WTC11 (cell line): ENCODE measurements at regions not wholly inside any gene's neighbourhood (a gene's known extent, or its start where the extent isn't known, plus 50 kb on each side); places are given as distances from the start of the nearest gene placed in this dataset.

Experiments
- ATAC-seq: fragments of 200-7000 bp; cut with Tn5 transposase; 2 replicates; pipeline ENCODE4 v1.10.0; 2021; ENCODE audit warnings: mild to moderate bottlenecking, moderate library complexity
- CTCF ChIA-PET: fragments of 300-600 bp; sonication (Branson Sonifier 250); formaldehyde crosslinking; loops from one replicate; lab custom pipeline; 2021; ENCODE audit warnings: antibody characterized with exemption; lab: Charles Lee
- POLR2A ChIA-PET: fragments of 350-600 bp; sonication (Branson Sonifier 250); formaldehyde crosslinking; loops from one replicate; lab custom pipeline; 2021; ENCODE audit warnings: antibody characterized with exemption; lab: Charles Lee
- DNase-seq: peaks from one replicate; pipeline ENCODE4 v3.0.0; 2021; ENCODE audit warnings: low spot score
- H3K27ac Mint-ChIP-seq: 2 replicates; pipeline ENCODE4 v1.8.0; 2021; ENCODE audit warnings: mixed read lengths
- H3K27me3 Mint-ChIP-seq: 2 replicates; pipeline ENCODE4 v1.8.0; 2021; ENCODE audit warnings: low read depth, mild to moderate bottlenecking, moderate library complexity, mixed read lengths
- H3K36me3 Mint-ChIP-seq: 2 replicates; pipeline ENCODE4 v1.8.0; 2021; ENCODE audit warnings: mixed read lengths
- H3K4me1 Mint-ChIP-seq: 2 replicates; pipeline ENCODE4 v1.8.0; 2022; ENCODE audit warnings: mixed read lengths
- H3K4me3 Mint-ChIP-seq: 2 replicates; pipeline ENCODE4 v1.8.0; 2021; ENCODE audit warnings: mild to moderate bottlenecking, moderate library complexity, mixed read lengths
- H3K9me3 Mint-ChIP-seq: 2 replicates; pipeline ENCODE4 v1.8.0; 2021; ENCODE audit warnings: mixed read lengths
- ATF1 ChIP-seq: sonication (generic); formaldehyde crosslinking; IDR thresholded peaks from 2 replicates; pipeline ENCODE4 v1.8.1; 2023; ENCODE audit warnings: mild to moderate bottlenecking, moderate library complexity, missing genetic modification reagents
- CBFB ChIP-seq: sonication (generic); formaldehyde crosslinking; IDR thresholded peaks from 2 replicates; pipeline ENCODE4 v1.8.1; 2022; ENCODE audit warnings: mild to moderate bottlenecking, low read depth, missing genetic modification reagents
- ELF4 ChIP-seq: sonication (generic); formaldehyde crosslinking; IDR thresholded peaks from 2 replicates; pipeline ENCODE4 v1.8.1; 2022; ENCODE audit warnings: low read depth, mild to moderate bottlenecking, moderate library complexity, missing genetic modification reagents
- ESRRA ChIP-seq: sonication (generic); formaldehyde crosslinking; IDR thresholded peaks from 2 replicates; pipeline ENCODE4 v1.8.1; 2022; ENCODE audit warnings: mild to moderate bottlenecking, missing genetic modification reagents, borderline replicate concordance
- FOXK1 ChIP-seq: sonication (generic); formaldehyde crosslinking; IDR thresholded peaks from 2 replicates; pipeline ENCODE4 v1.8.0; 2022; ENCODE audit warnings: mild to moderate bottlenecking, moderate library complexity, missing genetic modification reagents
- GABPB1 ChIP-seq: sonication (generic); formaldehyde crosslinking; IDR thresholded peaks from 2 replicates; pipeline ENCODE4 v1.8.1; 2023; ENCODE audit warnings: mild to moderate bottlenecking, missing genetic modification reagents
- GTF2I ChIP-seq: fragments of 250-450 bp; sonication (Bioruptor Pico); conservative IDR thresholded peaks from 2 replicates; pipeline ENCODE4 v1.4.0; 2021; ENCODE audit warnings: mild to moderate bottlenecking
- HMGA2 ChIP-seq: fragments of 250-450 bp; sonication (Bioruptor Pico); IDR thresholded peaks from 2 replicates; pipeline ENCODE4 v1.4.0; 2021; ENCODE audit warnings: mild to moderate bottlenecking, moderate library complexity
- JAZF1 ChIP-seq: fragments of 250-450 bp; sonication (Bioruptor Pico); IDR thresholded peaks from 2 replicates; pipeline ENCODE4 v1.9.0; 2021; ENCODE audit warnings: moderate library complexity, mild to moderate bottlenecking, inconsistent platforms
- NFATC4 ChIP-seq: fragments of 250-450 bp; sonication (Bioruptor Pico); IDR thresholded peaks from 2 replicates; pipeline ENCODE4 v1.9.0; 2021; ENCODE audit warnings: mild to moderate bottlenecking
- NR2C2 ChIP-seq: sonication (generic); formaldehyde crosslinking; IDR thresholded peaks from 2 replicates; pipeline ENCODE4 v1.8.0; 2022; ENCODE audit warnings: mild to moderate bottlenecking, missing genetic modification reagents
- PRRX2 ChIP-seq: fragments of 250-450 bp; sonication (Bioruptor Pico); IDR thresholded peaks from 2 replicates; pipeline ENCODE4 v1.8.0; 2021; ENCODE audit warnings: mild to moderate bottlenecking
- RORB ChIP-seq: fragments of 250-450 bp; sonication (Bioruptor Pico); IDR thresholded peaks from 2 replicates; pipeline ENCODE4 v1.9.0; 2021; ENCODE audit warnings: mild to moderate bottlenecking
- SMAD3 ChIP-seq: sonication (generic); formaldehyde crosslinking; IDR thresholded peaks from 2 replicates; pipeline ENCODE4 v1.8.0; 2022; ENCODE audit warnings: missing genetic modification reagents, mild to moderate bottlenecking, borderline replicate concordance
- SMAD4 ChIP-seq: sonication (generic); formaldehyde crosslinking; IDR thresholded peaks from 2 replicates; pipeline ENCODE4 v1.8.0; 2022; ENCODE audit warnings: mild to moderate bottlenecking, missing genetic modification reagents
- SP1 ChIP-seq: sonication (generic); formaldehyde crosslinking; conservative IDR thresholded peaks from 2 replicates; pipeline ENCODE4 v1.8.1; 2022; ENCODE audit warnings: missing genetic modification reagents
- TCF7 ChIP-seq: sonication (generic); formaldehyde crosslinking; IDR thresholded peaks from 2 replicates; pipeline ENCODE4 v1.8.0; 2022; ENCODE audit warnings: mild to moderate bottlenecking, low read depth, missing genetic modification reagents, moderate library complexity
- ZNF263 ChIP-seq: sonication (generic); formaldehyde crosslinking; IDR thresholded peaks from 2 replicates; pipeline ENCODE4 v1.8.1; 2022; ENCODE audit warnings: low read depth, mild to moderate bottlenecking, moderate library complexity, missing genetic modification reagents
- TF ChIP-seq, protein P1 (sequence below): sonication (generic); formaldehyde crosslinking; IDR thresholded peaks from 2 replicates; pipeline ENCODE4 v1.8.1; 2023; ENCODE audit warnings: mild to moderate bottlenecking, missing genetic modification reagents, borderline replicate concordance
- TF ChIP-seq, protein P2 (sequence below): sonication (generic); formaldehyde crosslinking; IDR thresholded peaks from 2 replicates; pipeline ENCODE4 v1.8.1; 2023; ENCODE audit warnings: mild to moderate bottlenecking, moderate library complexity, missing genetic modification reagents
- TF ChIP-seq, protein P3 (sequence below): sonication (generic); formaldehyde crosslinking; IDR thresholded peaks from 2 replicates; pipeline ENCODE4 v1.8.1; 2022; ENCODE audit warnings: mild to moderate bottlenecking, missing genetic modification reagents, moderate library complexity, borderline replicate concordance
- TF ChIP-seq, protein P4 (sequence below): sonication (generic); formaldehyde crosslinking; IDR thresholded peaks from 2 replicates; pipeline ENCODE4 v1.8.1; 2023; ENCODE audit warnings: mild to moderate bottlenecking, missing genetic modification reagents

DNA sequence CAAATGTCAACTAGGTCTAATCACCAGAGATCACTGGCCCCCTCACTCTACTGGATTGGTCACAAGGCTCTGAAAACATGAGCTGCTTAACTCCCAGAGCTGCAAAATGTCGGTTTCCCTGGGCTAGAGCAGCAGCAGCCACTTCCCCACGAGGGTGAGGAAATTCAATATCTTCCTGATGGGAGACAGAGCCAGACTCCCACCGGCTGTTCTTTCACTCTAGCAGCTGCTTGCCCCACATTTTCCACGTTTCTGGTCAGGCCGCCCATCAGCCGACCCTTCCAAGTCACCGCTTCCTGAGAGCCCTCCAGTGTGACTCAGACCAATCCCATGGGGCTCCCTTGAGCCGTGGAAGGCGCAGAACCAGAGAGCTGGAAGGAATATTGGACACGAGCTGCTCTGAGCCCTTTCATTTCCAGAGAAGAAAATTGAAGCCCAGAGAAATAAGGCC is 227.0 kb downstream of the ADAMTS15 start:
- ChIA-PET CTCF (interaction anchor here (0.5 kb wide), 1 partner anchor 989 kb away, joined by 3 read pairs; no protein-coding TSS in a partner anchor), POLR2A (interaction anchor here (1.2 kb wide), 1 partner anchor 39 kb away, joined by 3 read pairs; no protein-coding TSS in a partner anchor)
- Mint-ChIP-seq H3K4me3 (no peak overlapping the region), H3K27me3 (no peaks in the 10 kb centered on the region; the same call in none of the 2 replicates)
- no peak for TF ChIP-seq ZNF263 (CRISPR knock-in tag)
- no peak for TF ChIP-seq TCF7 (CRISPR knock-in tag)
- no peak for TF ChIP-seq GABPB1 (CRISPR knock-in tag)
- TF ChIP-seq ELF4 (CRISPR knock-in tag) = no peak
- no peak for TF ChIP-seq PRRX2 (CRISPR knock-in tag)
- TF ChIP-seq, all 79 proteins: peak for 0
- Mint-ChIP-seq H3K27ac (no peak overlapping the region), H3K36me3 (peaks cover 13% of the 10 kb centered on the region), H3K4me1 (peaks cover 11% of the 10 kb centered on the region), H3K9me3 (peaks cover 14% of the 10 kb centered on the region)
- no peak for DNase-seq
- no peak for ATAC-seq

DNA sequence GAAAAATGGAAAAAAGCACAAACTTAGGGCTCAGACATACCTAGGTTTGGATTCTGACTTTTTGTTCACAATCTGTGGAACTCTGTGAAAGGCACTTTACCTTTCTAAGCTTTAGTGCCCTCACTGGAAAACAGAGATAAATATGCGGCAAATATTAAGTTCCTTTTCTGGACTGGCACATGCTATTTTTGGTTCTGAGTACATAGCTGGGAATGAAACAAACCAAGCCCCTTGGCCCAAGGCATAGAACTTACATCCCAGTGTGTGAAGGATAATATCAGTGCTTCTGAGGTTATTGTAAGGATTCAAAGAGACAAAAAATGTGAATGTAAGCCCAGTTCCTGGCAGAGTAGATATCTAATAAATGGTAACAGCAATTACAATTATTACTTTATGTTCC is 227.5 kb downstream of the ADAMTS15 start:
- no peak overlapping the region for H3K4me3 Mint-ChIP-seq
- no peaks in the 10 kb centered on the region; the same call in none of the 2 replicates for H3K27me3 Mint-ChIP-seq
- peaks cover 19% of the 10 kb centered on the region for H3K9me3 Mint-ChIP-seq
- DNase-seq = no peak
- CTCF ChIA-PET = interaction anchor here (0.5 kb wide), 1 partner anchor 989 kb away, joined by 3 read pairs; no protein-coding TSS in a partner anchor
- peaks cover 17% of the 10 kb centered on the region for H3K36me3 Mint-ChIP-seq
- no peak for ATAC-seq
- TF ChIP-seq CBFB (CRISPR knock-in tag) = no peak
- TF ChIP-seq NFATC4 = no peak
- TF ChIP-seq GABPB1 (CRISPR knock-in tag) = no peak
- no peak for TF ChIP-seq SMAD3 (CRISPR knock-in tag)
- TF ChIP-seq FOXK1 = no peak
- TF ChIP-seq ATF1 (CRISPR knock-in tag) = no peak
- no peak for TF ChIP-seq ESRRA (CRISPR knock-in tag)
- no peak for TF ChIP-seq JAZF1 (CRISPR knock-in tag)
- TF ChIP-seq, protein P1, sequence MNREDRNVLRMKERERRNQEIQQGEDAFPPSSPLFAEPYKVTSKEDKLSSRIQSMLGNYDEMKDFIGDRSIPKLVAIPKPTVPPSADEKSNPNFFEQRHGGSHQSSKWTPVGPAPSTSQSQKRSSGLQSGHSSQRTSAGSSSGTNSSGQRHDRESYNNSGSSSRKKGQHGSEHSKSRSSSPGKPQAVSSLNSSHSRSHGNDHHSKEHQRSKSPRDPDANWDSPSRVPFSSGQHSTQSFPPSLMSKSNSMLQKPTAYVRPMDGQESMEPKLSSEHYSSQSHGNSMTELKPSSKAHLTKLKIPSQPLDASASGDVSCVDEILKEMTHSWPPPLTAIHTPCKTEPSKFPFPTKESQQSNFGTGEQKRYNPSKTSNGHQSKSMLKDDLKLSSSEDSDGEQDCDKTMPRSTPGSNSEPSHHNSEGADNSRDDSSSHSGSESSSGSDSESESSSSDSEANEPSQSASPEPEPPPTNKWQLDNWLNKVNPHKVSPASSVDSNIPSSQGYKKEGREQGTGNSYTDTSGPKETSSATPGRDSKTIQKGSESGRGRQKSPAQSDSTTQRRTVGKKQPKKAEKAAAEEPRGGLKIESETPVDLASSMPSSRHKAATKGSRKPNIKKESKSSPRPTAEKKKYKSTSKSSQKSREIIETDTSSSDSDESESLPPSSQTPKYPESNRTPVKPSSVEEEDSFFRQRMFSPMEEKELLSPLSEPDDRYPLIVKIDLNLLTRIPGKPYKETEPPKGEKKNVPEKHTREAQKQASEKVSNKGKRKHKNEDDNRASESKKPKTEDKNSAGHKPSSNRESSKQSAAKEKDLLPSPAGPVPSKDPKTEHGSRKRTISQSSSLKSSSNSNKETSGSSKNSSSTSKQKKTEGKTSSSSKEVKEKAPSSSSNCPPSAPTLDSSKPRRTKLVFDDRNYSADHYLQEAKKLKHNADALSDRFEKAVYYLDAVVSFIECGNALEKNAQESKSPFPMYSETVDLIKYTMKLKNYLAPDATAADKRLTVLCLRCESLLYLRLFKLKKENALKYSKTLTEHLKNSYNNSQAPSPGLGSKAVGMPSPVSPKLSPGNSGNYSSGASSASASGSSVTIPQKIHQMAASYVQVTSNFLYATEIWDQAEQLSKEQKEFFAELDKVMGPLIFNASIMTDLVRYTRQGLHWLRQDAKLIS = no peak
- TF ChIP-seq GTF2I = no peak
- TF ChIP-seq, protein P2, sequence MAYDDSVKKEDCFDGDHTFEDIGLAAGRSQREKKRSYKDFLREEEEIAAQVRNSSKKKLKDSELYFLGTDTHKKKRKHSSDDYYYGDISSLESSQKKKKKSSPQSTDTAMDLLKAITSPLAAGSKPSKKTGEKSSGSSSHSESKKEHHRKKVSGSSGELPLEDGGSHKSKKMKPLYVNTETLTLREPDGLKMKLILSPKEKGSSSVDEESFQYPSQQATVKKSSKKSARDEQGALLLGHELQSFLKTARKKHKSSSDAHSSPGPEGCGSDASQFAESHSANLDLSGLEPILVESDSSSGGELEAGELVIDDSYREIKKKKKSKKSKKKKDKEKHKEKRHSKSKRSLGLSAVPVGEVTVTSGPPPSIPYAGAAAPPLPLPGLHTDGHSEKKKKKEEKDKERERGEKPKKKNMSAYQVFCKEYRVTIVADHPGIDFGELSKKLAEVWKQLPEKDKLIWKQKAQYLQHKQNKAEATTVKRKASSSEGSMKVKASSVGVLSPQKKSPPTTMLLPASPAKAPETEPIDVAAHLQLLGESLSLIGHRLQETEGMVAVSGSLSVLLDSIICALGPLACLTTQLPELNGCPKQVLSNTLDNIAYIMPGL (CRISPR knock-in tag) = no peak
- no peak for TF ChIP-seq NR2C2 (CRISPR knock-in tag)
- no peak for TF ChIP-seq HMGA2
- TF ChIP-seq, protein P3, sequence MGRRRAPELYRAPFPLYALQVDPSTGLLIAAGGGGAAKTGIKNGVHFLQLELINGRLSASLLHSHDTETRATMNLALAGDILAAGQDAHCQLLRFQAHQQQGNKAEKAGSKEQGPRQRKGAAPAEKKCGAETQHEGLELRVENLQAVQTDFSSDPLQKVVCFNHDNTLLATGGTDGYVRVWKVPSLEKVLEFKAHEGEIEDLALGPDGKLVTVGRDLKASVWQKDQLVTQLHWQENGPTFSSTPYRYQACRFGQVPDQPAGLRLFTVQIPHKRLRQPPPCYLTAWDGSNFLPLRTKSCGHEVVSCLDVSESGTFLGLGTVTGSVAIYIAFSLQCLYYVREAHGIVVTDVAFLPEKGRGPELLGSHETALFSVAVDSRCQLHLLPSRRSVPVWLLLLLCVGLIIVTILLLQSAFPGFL (CRISPR knock-in tag) = no peak
- TF ChIP-seq SMAD4 (CRISPR knock-in tag) = no peak
- TF ChIP-seq, protein P4, sequence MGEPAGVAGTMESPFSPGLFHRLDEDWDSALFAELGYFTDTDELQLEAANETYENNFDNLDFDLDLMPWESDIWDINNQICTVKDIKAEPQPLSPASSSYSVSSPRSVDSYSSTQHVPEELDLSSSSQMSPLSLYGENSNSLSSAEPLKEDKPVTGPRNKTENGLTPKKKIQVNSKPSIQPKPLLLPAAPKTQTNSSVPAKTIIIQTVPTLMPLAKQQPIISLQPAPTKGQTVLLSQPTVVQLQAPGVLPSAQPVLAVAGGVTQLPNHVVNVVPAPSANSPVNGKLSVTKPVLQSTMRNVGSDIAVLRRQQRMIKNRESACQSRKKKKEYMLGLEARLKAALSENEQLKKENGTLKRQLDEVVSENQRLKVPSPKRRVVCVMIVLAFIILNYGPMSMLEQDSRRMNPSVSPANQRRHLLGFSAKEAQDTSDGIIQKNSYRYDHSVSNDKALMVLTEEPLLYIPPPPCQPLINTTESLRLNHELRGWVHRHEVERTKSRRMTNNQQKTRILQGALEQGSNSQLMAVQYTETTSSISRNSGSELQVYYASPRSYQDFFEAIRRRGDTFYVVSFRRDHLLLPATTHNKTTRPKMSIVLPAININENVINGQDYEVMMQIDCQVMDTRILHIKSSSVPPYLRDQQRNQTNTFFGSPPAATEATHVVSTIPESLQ (CRISPR knock-in tag) = no peak
- no peak for TF ChIP-seq SP1 (CRISPR knock-in tag)
- TF ChIP-seq RORB (CRISPR knock-in tag) = no peak
- TF ChIP-seq, all 79 proteins: peak for 0
- H3K27ac Mint-ChIP-seq = no peak overlapping the region
- POLR2A ChIA-PET = no interaction called here
- H3K4me1 Mint-ChIP-seq = peaks cover 11% of the 10 kb centered on the region
